ENCODE measurements at regions not wholly inside any gene's neighbourhood (a gene's known extent, or its start where the extent isn't known, plus 50 kb on each side); places are given as distances from the start of the nearest gene placed in this dataset.

GRCh38 chr14:39763402-39763890 lies 331.2 kb upstream of the FBXO33 start:
- ATAC-seq (ENCODE audit: low FRiP score) = no peak
- no peak for TF ChIP-seq CTCF (IDR thresholded peaks at IDR 0.05)
- DNase-seq (ENCODE audit: low spot score) = no peak

- DNase-seq (ENCODE audit: low spot score) = no peak
- TF ChIP-seq CTCF (IDR thresholded peaks at IDR 0.05) = no peak
- no peak for ATAC-seq (ENCODE audit: low FRiP score)
Measured at GRCh38 chr14:39762576-39763401, 330.6 kb upstream of the FBXO33 start.

GRCh38 chr14:39755269-39755878 lies 323.1 kb upstream of the FBXO33 start:
- ATAC-seq (ENCODE audit: low FRiP score) (no peak), DNase-seq (ENCODE audit: low spot score) (no peak)
- TF ChIP-seq CTCF (IDR thresholded peaks at IDR 0.05) = no peak

GRCh38 chr14:39740454-39740853 lies 308.2 kb upstream of the FBXO33 start:
- ATAC-seq (ENCODE audit: low FRiP score) (no peak), DNase-seq (ENCODE audit: low spot score) (no peak)
- TF ChIP-seq CTCF (IDR thresholded peaks at IDR 0.05) = no peak

- no peak for DNase-seq (ENCODE audit: low spot score)
- no peak for ATAC-seq (ENCODE audit: low FRiP score)
- TF ChIP-seq CTCF (IDR thresholded peaks at IDR 0.05) = no peak
Measured at GRCh38 chr14:39739796-39740195, 307.6 kb upstream of the FBXO33 start.

- DNase-seq (ENCODE audit: low spot score) = no peak
- no peak for ATAC-seq (ENCODE audit: low FRiP score)
- TF ChIP-seq CTCF (IDR thresholded peaks at IDR 0.05) = no peak
Measured at GRCh38 chr14:39734306-39734705, 302.1 kb upstream of the FBXO33 start.

- no peak for TF ChIP-seq CTCF (IDR thresholded peaks at IDR 0.05)
- DNase-seq (ENCODE audit: low spot score) = no peak
- ATAC-seq (ENCODE audit: low FRiP score) = no peak
Measured at GRCh38 chr14:39733741-39734140, 301.5 kb upstream of the FBXO33 start.
